HG02938 (cell line): ENCODE measurements at regions not wholly inside any gene's neighbourhood (a gene's known extent, or its start where the extent isn't known, plus 50 kb on each side); places are given as distances from the start of the nearest gene placed in this dataset.

Source experiments
- ATAC-seq: cut with Tn5 transposase; IDR thresholded peaks from one replicate; pipeline ENCODE4 v1.9.1; 2021; ENCODE audit warnings: mild to moderate bottlenecking, moderate library complexity; ENCODE audit not compliant: unreplicated experiment

- ATAC-seq, result no peak
Observed at GRCh38 chr9:79800578-79800977, 228.8 kb downstream of the TLE4 start.

GRCh38 chr9:79799691-79800335 is 228.0 kb downstream of the TLE4 start:
- ATAC-seq, result no peak

DNA sequence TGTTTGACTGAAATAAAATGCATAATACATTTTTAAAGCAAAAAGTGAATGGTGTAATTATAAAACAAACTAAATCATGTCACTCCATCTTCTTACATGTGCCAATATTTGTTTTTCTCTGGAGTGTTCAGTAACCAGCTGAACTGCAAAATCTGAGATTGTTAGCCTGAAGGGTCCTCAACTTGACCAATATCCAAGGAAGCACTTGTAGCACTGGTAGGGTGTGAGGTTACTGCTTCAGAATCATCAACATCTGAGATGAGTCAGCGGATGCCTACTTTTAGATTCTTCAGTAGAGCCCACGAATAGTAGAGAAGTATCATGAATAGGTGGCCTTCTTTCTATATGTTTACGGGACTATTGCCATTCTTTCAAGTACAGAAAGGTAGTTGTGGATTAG is 226.7 kb downstream of the TLE4 start:
- ATAC-seq, result no peak

DNA sequence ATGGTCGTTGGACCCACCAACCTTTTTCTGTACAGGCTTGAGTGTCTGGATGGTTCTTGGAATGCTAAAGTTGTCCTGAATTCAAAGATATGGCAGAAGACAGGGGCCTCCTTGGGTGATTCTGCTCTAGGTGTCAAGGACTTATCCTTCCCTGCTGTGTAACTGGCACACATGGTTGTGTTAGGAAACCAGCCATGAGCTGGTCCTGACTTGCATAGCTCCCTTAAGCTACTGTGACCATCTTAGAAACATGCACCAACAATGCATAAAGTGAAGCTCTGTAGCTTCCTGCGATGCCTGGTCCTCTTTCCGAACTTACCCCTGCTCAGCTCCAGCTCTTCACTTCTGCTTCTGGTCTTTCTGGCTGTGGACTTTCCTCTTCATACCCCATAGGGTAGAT is 224.6 kb downstream of the TLE4 start:
- ATAC-seq, result no peak

DNA sequence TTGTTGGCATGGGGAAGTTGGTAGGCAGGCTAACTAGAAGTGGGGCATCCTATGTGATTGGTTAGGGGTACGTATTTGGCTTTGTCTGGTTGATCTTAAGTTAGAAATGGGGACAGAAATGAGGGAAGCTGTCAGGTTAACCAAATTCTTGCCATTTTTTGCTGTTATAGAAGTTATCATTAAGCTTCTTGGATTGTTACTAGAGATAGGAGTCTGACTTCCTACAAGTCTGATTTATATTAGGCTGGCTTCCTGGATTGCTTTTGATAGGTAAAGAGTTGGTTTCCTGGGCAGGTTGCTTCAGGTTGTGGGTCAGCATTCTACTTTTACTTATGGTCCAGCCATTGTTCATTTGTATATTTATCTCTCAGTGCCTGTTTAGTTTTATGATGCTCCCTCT is 216.9 kb downstream of the TLE4 start:
- no peak for ATAC-seq

- ATAC-seq, result no peak
Observed at GRCh38 chr9:79781263-79781662, 209.5 kb downstream of the TLE4 start.

DNA sequence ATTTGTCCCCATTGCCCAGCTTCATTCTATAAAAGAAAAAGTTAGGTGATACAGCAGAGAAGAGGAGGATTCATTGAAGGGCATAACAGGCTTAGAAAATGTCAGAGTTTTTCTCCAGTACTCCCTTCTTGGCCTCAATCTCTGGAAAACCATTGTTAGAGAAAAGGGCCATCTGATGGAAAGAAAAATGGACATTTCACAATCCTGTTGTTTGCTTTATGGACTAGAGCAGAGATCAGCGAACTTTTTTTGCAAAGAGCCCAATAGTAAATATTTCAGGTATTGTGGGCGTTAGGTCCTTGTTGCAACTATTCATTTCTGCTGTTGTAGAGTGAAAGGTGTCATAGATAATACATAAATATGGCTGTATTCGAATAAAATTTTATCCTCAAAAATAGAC is 208.8 kb downstream of the TLE4 start:
- no peak for ATAC-seq

GRCh38 chr9:79779901-79780300 is 208.1 kb downstream of the TLE4 start:
- ATAC-seq, result no peak

- ATAC-seq, result no peak
Observed at GRCh38 chr9:79778581-79778980, 206.8 kb downstream of the TLE4 start.

DNA sequence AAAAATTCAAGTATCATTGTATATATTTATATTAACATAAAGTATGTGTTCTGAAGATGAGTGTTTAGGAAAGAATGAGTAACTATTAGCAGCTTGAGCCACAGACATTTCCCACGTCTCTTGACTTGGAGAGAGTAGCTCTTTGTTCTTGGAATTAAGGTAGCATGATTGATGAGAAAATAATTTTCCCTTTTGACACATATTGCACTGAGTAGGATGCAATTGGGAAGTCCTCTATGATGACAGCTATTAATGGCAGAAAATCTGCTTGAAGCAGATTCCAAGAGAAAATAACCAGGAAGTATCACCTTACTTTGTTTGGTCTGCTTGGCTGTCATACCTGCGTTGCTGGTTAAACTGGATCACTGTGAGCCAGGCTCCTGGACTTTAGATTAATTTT is 204.8 kb downstream of the TLE4 start:
- no peak for ATAC-seq
